ENCODE measurements at regions not wholly inside any gene's neighbourhood (a gene's known extent, or its start where the extent isn't known, plus 50 kb on each side); places are given as distances from the start of the nearest gene placed in this dataset.

DNA sequence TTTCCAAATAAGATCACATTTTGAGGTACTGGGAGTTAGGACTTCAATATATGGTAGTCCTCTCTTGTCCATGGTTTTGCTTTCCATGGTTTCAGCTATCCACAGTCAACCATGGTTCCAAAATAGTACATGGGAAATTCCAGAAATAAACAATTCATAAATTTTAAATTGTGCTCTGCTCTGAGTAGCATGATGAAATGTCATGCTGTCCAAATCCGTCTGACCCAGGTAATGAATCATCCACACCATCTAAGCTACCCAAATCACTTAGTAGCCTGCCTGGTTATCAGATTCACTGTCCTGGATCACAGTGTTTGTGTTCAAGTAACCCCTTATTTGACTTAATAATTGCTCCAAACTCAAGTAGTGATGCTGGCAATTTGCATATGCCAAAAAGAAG lies 197.9 kb downstream of the TMTC3 start (continued):
- TF ChIP-seq ZNF2 (tag by site-specific recombination; IDR thresholded peaks at IDR 0.05) (no peak), ZNF341 (tag by site-specific recombination; IDR thresholded peaks at IDR 0.05; ENCODE audit: low read depth) (no peak), ZBTB48 (tag by site-specific recombination; IDR thresholded peaks at IDR 0.05) (no peak), MEIS1 (CRISPR knock-in tag; IDR thresholded peaks at IDR 0.05; ENCODE audit: borderline replicate concordance) (no peak)
- TF ChIP-seq, protein P1, sequence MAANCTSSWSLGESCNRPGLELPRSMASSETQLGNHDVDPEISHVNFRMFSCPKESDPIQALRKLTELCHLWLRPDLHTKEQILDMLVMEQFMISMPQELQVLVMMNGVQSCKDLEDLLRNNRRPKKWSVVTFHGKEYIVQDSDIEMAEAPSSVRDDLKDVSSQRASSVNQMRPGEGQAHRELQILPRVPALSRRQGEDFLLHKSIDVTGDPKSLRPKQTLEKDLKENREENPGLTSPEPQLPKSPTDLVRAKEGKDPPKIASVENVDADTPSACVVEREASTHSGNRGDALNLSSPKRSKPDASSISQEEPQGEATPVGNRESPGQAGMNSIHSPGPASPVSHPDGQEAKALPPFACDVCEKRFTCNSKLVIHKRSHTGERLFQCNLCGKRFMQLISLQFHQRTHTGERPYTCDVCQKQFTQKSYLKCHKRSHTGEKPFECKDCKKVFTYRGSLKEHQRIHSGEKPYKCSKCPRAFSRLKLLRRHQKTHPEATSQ (tag by site-specific recombination; IDR thresholded peaks at IDR 0.05) = no peak

DNA sequence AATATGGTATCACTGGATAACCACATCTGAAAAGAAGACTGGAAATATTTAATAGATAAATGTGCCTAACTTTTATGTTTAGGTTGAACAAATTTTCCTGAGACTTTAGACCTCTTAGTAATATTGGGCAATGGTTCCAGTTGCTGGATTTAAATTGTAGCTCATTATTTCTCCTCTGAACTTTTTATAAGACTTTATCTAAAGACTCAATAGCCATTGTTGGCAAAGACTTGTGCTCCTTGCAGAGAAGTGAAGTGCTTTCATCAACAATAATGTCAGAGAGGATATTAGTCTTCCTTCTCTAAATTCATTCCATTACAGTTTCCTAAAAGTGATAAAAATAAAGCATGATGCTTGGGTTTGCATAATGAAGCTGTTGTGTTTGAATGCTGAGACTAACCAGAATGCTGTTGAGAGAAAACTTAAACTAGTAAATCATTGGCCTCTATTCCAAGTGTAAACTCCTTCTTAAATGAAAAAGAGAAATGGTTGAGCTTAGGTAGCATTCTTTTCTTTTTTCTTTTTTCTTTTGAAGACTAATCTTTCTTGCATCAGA lies 200.2 kb downstream of the TMTC3 start:
- POLR2A ChIA-PET = no interaction called here
- Histone ChIP-seq H3K9me3 (ENCODE audit: control insufficient read depth, insufficient read depth, low read depth, low read length) (no peaks in the 10 kb centered on the region), H3K4me1 (ENCODE audit: control insufficient read depth, insufficient read depth, low read length) (no peaks in the 10 kb centered on the region), H3K36me3 (ENCODE audit: control insufficient read depth in 2 of 2, insufficient read depth in 1 of 2, low read length in 2 of 2) (no peaks in the 10 kb centered on the region), H3K4me3 (ENCODE audit: low read depth, low read length) (no peak overlapping the region), H3K27ac (ENCODE audit: extremely low read depth, low read depth, low read length) (no peak overlapping the region)
- TF ChIP-seq SP2 (tag by site-specific recombination; IDR thresholded peaks at IDR 0.05) (no peak), ZFP3 (tag by site-specific recombination; IDR thresholded peaks at IDR 0.05; ENCODE audit: low read depth) (no peak), ELK4 (IDR thresholded peaks at IDR 0.05; ENCODE audit: borderline replicate concordance, low read depth, low read length) (no peak), ZNF350 (tag by site-specific recombination; IDR thresholded peaks at IDR 0.05) (no peak), ZNF114 (tag by site-specific recombination; IDR thresholded peaks at IDR 0.05) (no peak), ZNF555 (tag by site-specific recombination; conservative IDR thresholded peaks at IDR 0.05) (no peak), GLI2 (tag by site-specific recombination; IDR thresholded peaks at IDR 0.05; ENCODE audit: borderline replicate concordance, low read depth) (no peak), ZNF610 (tag by site-specific recombination; IDR thresholded peaks at IDR 0.05; ENCODE audit: borderline replicate concordance) (no peak), ATF2 (tag by site-specific recombination; IDR thresholded peaks at IDR 0.05; ENCODE audit: low read depth) (no peak), ZBTB20 (tag by site-specific recombination; IDR thresholded peaks at IDR 0.05) (no peak)
- CTCF ChIA-PET = interaction anchor here (0.6 kb wide), 2 partner anchors 58 to 651 kb away, joined by 3 read pairs; no protein-coding TSS in a partner anchor

DNA sequence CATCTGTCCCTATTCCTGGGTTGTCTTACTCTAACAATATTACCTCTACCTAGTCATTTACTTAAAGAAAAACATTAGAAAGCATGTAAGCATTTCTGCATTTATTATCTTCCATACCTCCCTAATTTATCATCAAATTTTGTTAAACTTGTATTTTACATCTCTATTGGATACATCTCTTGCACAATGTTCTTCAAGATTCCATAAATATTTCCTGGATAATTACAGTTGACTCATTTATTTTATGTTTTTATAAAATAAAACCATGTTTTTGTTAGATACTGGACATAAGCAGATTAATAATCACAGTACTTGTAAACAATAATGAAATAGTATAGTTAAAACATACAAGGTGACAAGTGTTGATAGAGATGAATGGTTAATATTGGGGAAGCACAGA lies 209.0 kb downstream of the TMTC3 start:
- Histone ChIP-seq H3K27ac (ENCODE audit: extremely low read depth, low read depth, low read length) (no peak overlapping the region), H3K9me3 (ENCODE audit: control insufficient read depth, insufficient read depth, low read depth, low read length) (no peaks in the 10 kb centered on the region), H3K4me1 (ENCODE audit: control insufficient read depth, insufficient read depth, low read length) (no peaks in the 10 kb centered on the region), H3K36me3 (ENCODE audit: control insufficient read depth in 2 of 2, insufficient read depth in 1 of 2, low read length in 2 of 2) (no peaks in the 10 kb centered on the region), H3K4me3 (ENCODE audit: low read depth, low read length) (no peak overlapping the region)
- ChIA-PET CTCF (no interaction called here), POLR2A (no interaction called here)
- TF ChIP-seq RBAK (tag by site-specific recombination; IDR thresholded peaks at IDR 0.05) = no peak
- TF ChIP-seq ZNF530 (tag by site-specific recombination; IDR thresholded peaks at IDR 0.05; ENCODE audit: low read depth) = no peak
- no peak for TF ChIP-seq TRIM28 (IDR thresholded peaks at IDR 0.05; ENCODE audit: borderline replicate concordance, low read length)
- no peak for TF ChIP-seq ZNF677 (tag by site-specific recombination; IDR thresholded peaks at IDR 0.05)
- no peak for TF ChIP-seq ZNF776 (tag by site-specific recombination; IDR thresholded peaks at IDR 0.05; ENCODE audit: borderline replicate concordance)
